H1 (cell line): ENCODE measurements at regions not wholly inside any gene's neighbourhood (a gene's known extent, or its start where the extent isn't known, plus 50 kb on each side); places are given as distances from the start of the nearest gene placed in this dataset.
"Not testable (repeated sequence)": the region's sequence is repeated elsewhere in the genome, so short reads cannot be mapped to it uniquely, and the experiment has no call there.

Source experiments
- CTCF ChIA-PET: fragments of 300-600 bp; sonication (Branson Sonifier 250); formaldehyde crosslinking; loops from one replicate; lab custom pipeline; 2021; ENCODE audit not compliant: partially characterized antibody; lab: Charles Lee
- POLR2A ChIA-PET: fragments of 300-600 bp; sonication (Branson Sonifier 250); formaldehyde crosslinking; loops from one replicate; lab custom pipeline; 2021; ENCODE audit warnings: inconsistent platforms; ENCODE audit not compliant: partially characterized antibody; lab: Charles Lee
- DNase-seq, 2 experiments: peaks; one replicate each; pipeline versions ENCODE4 v3.0.0 to v3.0.0-alpha.2; 2010 to 2022; ENCODE audit warnings: low spot score in 2 of 2, low read depth in 1 of 2, mixed read lengths in 1 of 2
- FAIRE-seq: peaks from 2 replicates; lab custom pipeline; 2011; peaks lifted over from hg19 to GRCh38; lab: Jason Lieb, UNC
- H2AFZ ChIP-seq: 2 replicates; pipeline ENCODE4 v1.8.1; 2012; ENCODE audit warnings: low read length, inconsistent platforms
- H2AK5ac ChIP-seq: 2 replicates; pipeline ENCODE4 v1.6.1; 2013; ENCODE audit warnings: low read depth, low read length
- H2BK120ac ChIP-seq: replicated peaks from 2 replicates; pipeline ENCODE3; 2013; ENCODE audit warnings: low read depth, low read length, inconsistent platforms
- H2BK12ac ChIP-seq: 2 replicates; pipeline ENCODE4 v1.6.1; 2013; ENCODE audit warnings: low read depth, low read length
- H2BK15ac ChIP-seq: 2 replicates; pipeline ENCODE4 v1.6.1; 2013; ENCODE audit warnings: low read length
- H2BK20ac ChIP-seq: 2 replicates; pipeline ENCODE4 v1.6.1; 2013; ENCODE audit warnings: low read length
- H2BK5ac ChIP-seq: 2 replicates; pipeline ENCODE4 v1.6.1; 2013; ENCODE audit warnings: low read depth, low read length
- H3K14ac ChIP-seq: 2 replicates; pipeline ENCODE4 v1.6.1; 2013; ENCODE audit warnings: inconsistent platforms; ENCODE audit not compliant: insufficient read length
- H3K18ac ChIP-seq: 2 replicates; pipeline ENCODE4 v1.6.1; 2013; ENCODE audit warnings: low read length; ENCODE audit errors: extremely low read depth
- H3K23ac ChIP-seq: 2 replicates; pipeline ENCODE4 v1.6.1; 2013; ENCODE audit warnings: inconsistent platforms; ENCODE audit not compliant: insufficient read length
- H3K23me2 ChIP-seq: 2 replicates; pipeline ENCODE4 v1.6.1; 2013; ENCODE audit warnings: low read depth, low read length
- H3K27ac ChIP-seq: 2 replicates; pipeline ENCODE4 v1.6.1; 2011; ENCODE audit warnings: low read depth, low read length, inconsistent platforms
- H3K27me3 ChIP-seq, 4 experiments: replicated peaks in 1 of 4; 1 replicate in 1 of 4; 2 replicates in 3 of 4; pipeline versions ENCODE4 v1.6.1 to v1.8.1; 2011 to 2013; ENCODE audit warnings: low read length in 3 of 4, mild to moderate bottlenecking in 3 of 4, inconsistent platforms in 2 of 4, mixed read lengths in 2 of 4, moderate library complexity in 1 of 4; ENCODE audit not compliant: control insufficient read depth in 3 of 4, insufficient read depth in 3 of 4; ENCODE audit errors: extremely low read depth in 1 of 4
- H3K36me3 ChIP-seq, 4 experiments: 2 replicates each; pipeline versions ENCODE4 v1.6.1 to v1.8.1; 2011 to 2013; ENCODE audit warnings: mild to moderate bottlenecking in 4 of 4, low read length in 3 of 4, moderate library complexity in 2 of 4, control low read depth in 1 of 4, inconsistent platforms in 1 of 4; ENCODE audit not compliant: insufficient read depth in 4 of 4, control insufficient read depth in 2 of 4
- H3K4ac ChIP-seq: replicated peaks from 2 replicates; pipeline ENCODE3; 2013; ENCODE audit warnings: low read length, low read depth, mixed read lengths, inconsistent platforms; ENCODE audit not compliant: insufficient read length
- H3K4me1 ChIP-seq, 4 experiments: replicated peaks in 1 of 4; 1 replicate in 1 of 4; 2 replicates in 3 of 4; pipeline versions ENCODE4 v1.6.1 to v1.8.1; 2011 to 2013; ENCODE audit warnings: low read length in 3 of 4, inconsistent platforms in 2 of 4, mixed read lengths in 1 of 4; ENCODE audit not compliant: insufficient read depth in 4 of 4, control insufficient read depth in 3 of 4
- H3K4me2 ChIP-seq, 2 experiments: 2 replicates each; pipeline versions ENCODE4 v1.6.1 to v1.8.1; 2011 to 2013; ENCODE audit warnings: low read depth in 2 of 2, low read length in 2 of 2, control low read depth in 1 of 2, inconsistent platforms in 1 of 2, mild to moderate bottlenecking in 1 of 2; ENCODE audit not compliant: insufficient read depth in 1 of 2
- H3K4me3 ChIP-seq, 4 experiments: fragments of 200-600, 300-600 bp in 1 of 4; sonication (generic), shearing (Covaris generic), sonication (Bioruptor Twin) in 1 of 4; 2 replicates each; pipeline versions ENCODE4 v1.5.1 to v1.8.1; 2011 to 2016; ENCODE audit warnings: low read length in 4 of 4, low read depth in 3 of 4, control low read depth in 2 of 4, inconsistent platforms in 2 of 4, mild to moderate bottlenecking in 2 of 4, mixed read lengths in 1 of 4, moderate library complexity in 1 of 4; ENCODE audit not compliant: insufficient read depth in 2 of 4; ENCODE audit errors: extremely low read depth in 1 of 4
- H3K56ac ChIP-seq: replicated peaks from 2 replicates; pipeline ENCODE3; 2013; ENCODE audit warnings: low read depth, mild to moderate bottlenecking, mixed read lengths, low read length, inconsistent platforms; ENCODE audit not compliant: insufficient read length
- H3K79me1 ChIP-seq: 2 replicates; pipeline ENCODE4 v1.6.1; 2013; ENCODE audit warnings: low read depth, low read length, control low read depth
- H3K79me2 ChIP-seq, 2 experiments: 2 replicates each; pipeline versions ENCODE4 v1.6.1 to v1.8.1; 2012 to 2013; ENCODE audit warnings: low read length in 2 of 2, mild to moderate bottlenecking in 2 of 2, inconsistent platforms in 1 of 2; ENCODE audit not compliant: insufficient read depth in 2 of 2, control insufficient read depth in 1 of 2
- H3K9ac ChIP-seq, 4 experiments: replicated peaks in 1 of 4; 1 replicate in 1 of 4; 2 replicates in 3 of 4; pipeline versions ENCODE4 v1.6.1 to v1.8.1; 2011 to 2013; ENCODE audit warnings: low read depth in 3 of 4, low read length in 3 of 4, control low read depth in 2 of 4, mild to moderate bottlenecking in 2 of 4, moderate library complexity in 2 of 4, inconsistent platforms in 1 of 4; ENCODE audit errors: extremely low read depth in 1 of 4
- H3K9me3 ChIP-seq, 2 experiments: 2 replicates each; pipeline versions ENCODE4 v1.6.1 to v1.8.1; 2012 to 2013; ENCODE audit warnings: mild to moderate bottlenecking in 2 of 2, moderate library complexity in 2 of 2, control low read depth in 1 of 2, inconsistent platforms in 1 of 2, low read depth in 1 of 2, low read length in 1 of 2, mixed read lengths in 1 of 2; ENCODE audit not compliant: insufficient read depth in 2 of 2
- H4K20me1 ChIP-seq, 2 experiments: replicated peaks in 1 of 2; 2 replicates each; pipeline versions ENCODE3 to v1.8.1; 2011 to 2013; ENCODE audit warnings: inconsistent platforms in 2 of 2, low read length in 2 of 2, mild to moderate bottlenecking in 1 of 2; ENCODE audit not compliant: insufficient read depth in 2 of 2, control insufficient read depth in 1 of 2
- H4K5ac ChIP-seq: 2 replicates; pipeline ENCODE4 v1.6.1; 2013; ENCODE audit warnings: low read length, low read depth, mixed read lengths, inconsistent platforms; ENCODE audit not compliant: insufficient read length
- H4K8ac ChIP-seq: 2 replicates; pipeline ENCODE4 v1.8.0; 2013; ENCODE audit warnings: mild to moderate bottlenecking, moderate library complexity, low read length, inconsistent platforms; ENCODE audit not compliant: insufficient read depth; ENCODE audit errors: extremely low read depth
- H4K91ac ChIP-seq: replicated peaks from 2 replicates; pipeline ENCODE3; 2013; ENCODE audit warnings: low read length, mixed read lengths, inconsistent platforms; ENCODE audit not compliant: insufficient read length
- WGBS, 2 experiments: shearing (Covaris generic) in 1 of 2; methylation state at CpG; one replicate each; pipeline versions ENCODE4 v1.1.6 to v1.1.7; 2013 to 2015; ENCODE audit warnings: low lambda C conversion rate in 2 of 2, mixed read lengths in 2 of 2, inconsistent platforms in 1 of 2, low coverage in 1 of 2, missing lambda C conversion rate in 1 of 2; ENCODE audit not compliant: insufficient replicate concordance in 2 of 2, insufficient coverage in 1 of 2, insufficient read length in 1 of 2; ENCODE audit errors: extremely low coverage in 1 of 2, missing lambda C conversion rate in 1 of 2; 5-methylcytosine and 5-hydroxymethylcytosine counted together

- H3K27ac ChIP-seq, H3K9me3 ChIP-seq, H4K91ac ChIP-seq, H3K27me3 ChIP-seq, H3K4me1 ChIP-seq, H2BK20ac ChIP-seq, FAIRE-seq, H2BK12ac ChIP-seq, H4K8ac ChIP-seq, H3K79me1 ChIP-seq, H3K14ac ChIP-seq, DNase-seq, H3K4ac ChIP-seq, H2BK15ac ChIP-seq, H3K18ac ChIP-seq, H3K79me2 ChIP-seq, H3K56ac ChIP-seq, H3K23me2 ChIP-seq, H3K23ac ChIP-seq, H2AFZ ChIP-seq, H2BK5ac ChIP-seq, H3K9ac ChIP-seq, H3K4me2 ChIP-seq, H4K5ac ChIP-seq, H4K20me1 ChIP-seq, H3K36me3 ChIP-seq, H3K4me3 ChIP-seq, H2AK5ac ChIP-seq, POLR2A ChIA-PET, H2BK120ac ChIP-seq: not testable (repeated sequence)
- WGBS, 2 experiments, result 95% methylated on average over 8 of the region's 8 CpGs; no CpG with 5 or more reads in 1 of the 2 experiments
- CTCF ChIA-PET, result interaction anchor here (0.7 kb wide), 1 partner anchor 8 kb away, joined by 3 read pairs; no protein-coding TSS in a partner anchor
Observed at GRCh38 chr4:18602610-18603009, 581.1 kb upstream of the LCORL start.
